ENCODE measurements at regions not wholly inside any gene's neighbourhood (a gene's known extent, or its start where the extent isn't known, plus 50 kb on each side); places are given as distances from the start of the nearest gene placed in this dataset.

DNA sequence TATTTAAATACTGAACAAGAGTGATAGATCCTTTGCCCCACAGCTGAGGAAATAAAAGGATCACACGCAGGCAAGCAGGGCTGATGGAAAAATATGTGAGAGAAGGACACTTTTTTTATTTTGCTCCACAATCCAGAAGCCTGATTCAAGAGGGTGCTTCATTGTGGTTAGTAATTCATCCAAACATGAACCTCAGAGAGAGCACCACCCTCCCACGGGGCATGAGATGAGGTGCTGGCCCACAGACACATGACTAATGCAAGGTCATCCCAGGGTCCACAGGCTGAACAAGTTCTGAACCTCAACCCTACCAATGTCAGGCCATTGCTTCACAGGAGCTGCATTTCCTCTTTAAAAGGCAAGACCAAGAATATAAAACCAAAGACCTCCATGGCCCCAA, 239.6 kb downstream of the MREG start (continued):
- TF ChIP-seq TCF7L2 (IDR thresholded peaks at IDR 0.05; ENCODE audit: low read depth, low read length) (no peak), XRCC5 (optimal IDR thresholded peaks at IDR 0.05; ENCODE audit: low read length) (no peak), JUN (CRISPR knock-in tag; IDR thresholded peaks at IDR 0.05) (no peak), POGK (CRISPR knock-in tag; conservative IDR thresholded peaks at IDR 0.05) (no peak), ELK4 (CRISPR knock-in tag; IDR thresholded peaks at IDR 0.05; ENCODE audit: borderline replicate concordance) (no peak), CEBPG (CRISPR knock-in tag; IDR thresholded peaks at IDR 0.05) (no peak), SRSF9 (IDR thresholded peaks at IDR 0.05; ENCODE audit: borderline replicate concordance, insufficient read depth, low read depth, low read length, poor library complexity, severe bottlenecking) (no peak), FOSL2 (CRISPR knock-in tag; IDR thresholded peaks at IDR 0.05) (peak; percentile 78), ZMYM4 (CRISPR knock-in tag; IDR thresholded peaks at IDR 0.05) (peak; percentile 55), ATF7-NPFF (CRISPR knock-in tag; IDR thresholded peaks at IDR 0.05; ENCODE audit: low read depth) (no peak), HBP1 (CRISPR knock-in tag; IDR thresholded peaks at IDR 0.05; ENCODE audit: low read depth) (no peak), EP300 (IDR thresholded peaks at IDR 0.05; ENCODE audit: low read depth in 2 of 2, low read length in 2 of 2) (0 out of 4 replicates have a peak, but pooled peaks of 1 of the 2 experiments have one; percentile 34), EP300 (CRISPR knock-in tag; IDR thresholded peaks at IDR 0.05; ENCODE audit: borderline replicate concordance) (peak; percentile 19; the same call in 1 of the 2 replicates), ZIK1 (CRISPR knock-in tag; IDR thresholded peaks at IDR 0.05; ENCODE audit: borderline replicate concordance, low read depth) (no peak), CENPBD1 (CRISPR knock-in tag; IDR thresholded peaks at IDR 0.05; ENCODE audit: borderline replicate concordance, low read depth) (no peak), BRCA1 (CRISPR knock-in tag; IDR thresholded peaks at IDR 0.05) (no peak), PAF1 (CRISPR knock-in tag; IDR thresholded peaks at IDR 0.05) (no peak), ZNF780A (CRISPR knock-in tag; IDR thresholded peaks at IDR 0.05) (no peak)
- TF ChIP-seq, protein P1, sequence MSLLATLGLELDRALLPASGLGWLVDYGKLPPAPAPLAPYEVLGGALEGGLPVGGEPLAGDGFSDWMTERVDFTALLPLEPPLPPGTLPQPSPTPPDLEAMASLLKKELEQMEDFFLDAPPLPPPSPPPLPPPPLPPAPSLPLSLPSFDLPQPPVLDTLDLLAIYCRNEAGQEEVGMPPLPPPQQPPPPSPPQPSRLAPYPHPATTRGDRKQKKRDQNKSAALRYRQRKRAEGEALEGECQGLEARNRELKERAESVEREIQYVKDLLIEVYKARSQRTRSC (CRISPR knock-in tag; IDR thresholded peaks at IDR 0.05; ENCODE audit: low read depth), result no peak
- TF ChIP-seq, protein P2, sequence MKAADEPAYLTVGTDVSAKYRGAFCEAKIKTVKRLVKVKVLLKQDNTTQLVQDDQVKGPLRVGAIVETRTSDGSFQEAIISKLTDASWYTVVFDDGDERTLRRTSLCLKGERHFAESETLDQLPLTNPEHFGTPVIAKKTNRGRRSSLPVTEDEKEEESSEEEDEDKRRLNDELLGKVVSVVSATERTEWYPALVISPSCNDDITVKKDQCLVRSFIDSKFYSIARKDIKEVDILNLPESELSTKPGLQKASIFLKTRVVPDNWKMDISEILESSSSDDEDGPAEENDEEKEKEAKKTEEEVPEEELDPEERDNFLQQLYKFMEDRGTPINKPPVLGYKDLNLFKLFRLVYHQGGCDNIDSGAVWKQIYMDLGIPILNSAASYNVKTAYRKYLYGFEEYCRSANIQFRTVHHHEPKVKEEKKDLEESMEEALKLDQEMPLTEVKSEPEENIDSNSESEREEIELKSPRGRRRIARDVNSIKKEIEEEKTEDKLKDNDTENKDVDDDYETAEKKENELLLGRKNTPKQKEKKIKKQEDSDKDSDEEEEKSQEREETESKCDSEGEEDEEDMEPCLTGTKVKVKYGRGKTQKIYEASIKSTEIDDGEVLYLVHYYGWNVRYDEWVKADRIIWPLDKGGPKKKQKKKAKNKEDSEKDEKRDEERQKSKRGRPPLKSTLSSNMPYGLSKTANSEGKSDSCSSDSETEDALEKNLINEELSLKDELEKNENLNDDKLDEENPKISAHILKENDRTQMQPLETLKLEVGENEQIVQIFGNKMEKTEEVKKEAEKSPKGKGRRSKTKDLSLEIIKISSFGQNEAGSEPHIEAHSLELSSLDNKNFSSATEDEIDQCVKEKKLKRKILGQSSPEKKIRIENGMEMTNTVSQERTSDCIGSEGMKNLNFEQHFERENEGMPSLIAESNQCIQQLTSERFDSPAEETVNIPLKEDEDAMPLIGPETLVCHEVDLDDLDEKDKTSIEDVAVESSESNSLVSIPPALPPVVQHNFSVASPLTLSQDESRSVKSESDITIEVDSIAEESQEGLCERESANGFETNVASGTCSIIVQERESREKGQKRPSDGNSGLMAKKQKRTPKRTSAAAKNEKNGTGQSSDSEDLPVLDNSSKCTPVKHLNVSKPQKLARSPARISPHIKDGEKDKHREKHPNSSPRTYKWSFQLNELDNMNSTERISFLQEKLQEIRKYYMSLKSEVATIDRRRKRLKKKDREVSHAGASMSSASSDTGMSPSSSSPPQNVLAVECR (CRISPR knock-in tag; IDR thresholded peaks at IDR 0.05; ENCODE audit: borderline replicate concordance), result no peak

Data from HepG2 (cell line).